HG03432 (cell line): ENCODE measurements at regions not wholly inside any gene's neighbourhood (a gene's known extent, or its start where the extent isn't known, plus 50 kb on each side); places are given as distances from the start of the nearest gene placed in this dataset.

Experiments used
- ATAC-seq: cut with Tn5 transposase; IDR thresholded peaks from one replicate; pipeline ENCODE4 v1.9.1; 2021; ENCODE audit warnings: mild to moderate bottlenecking, moderate library complexity; ENCODE audit not compliant: unreplicated experiment

DNA sequence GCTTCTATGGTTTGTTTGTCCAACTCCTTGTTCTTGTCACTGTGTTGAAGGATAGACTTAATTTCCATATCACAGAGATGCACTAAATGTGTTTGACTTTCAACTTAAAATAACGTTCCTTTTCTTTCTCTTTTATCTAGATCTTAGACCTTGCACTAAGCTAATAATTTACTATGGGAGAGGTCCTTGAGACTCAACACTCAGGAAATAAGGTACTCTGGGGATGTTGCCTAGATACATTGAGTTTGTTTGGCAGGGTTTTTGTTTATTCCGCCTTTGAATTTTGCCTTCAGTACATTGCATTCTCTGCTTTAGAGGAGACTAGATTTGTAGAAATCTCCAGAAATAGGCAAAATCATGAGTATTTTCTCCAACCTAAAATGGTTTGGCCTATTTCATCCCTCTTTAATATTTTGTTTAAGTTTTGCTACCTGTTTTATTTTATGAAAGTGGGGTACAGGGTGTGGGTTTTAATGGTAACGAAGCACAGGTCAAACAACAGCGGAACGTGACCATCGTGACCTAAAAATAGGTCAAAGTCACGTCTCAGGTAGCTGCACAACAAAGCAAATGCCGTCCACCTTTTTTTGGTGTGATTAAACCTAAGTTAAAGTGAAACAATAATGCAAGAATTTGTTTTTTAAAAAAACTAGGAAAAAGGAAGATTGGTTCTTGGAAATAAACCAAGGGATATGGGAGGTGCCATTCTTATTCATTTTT lies 115.3 kb upstream of the CPSF6 start:
- no peak for ATAC-seq

DNA sequence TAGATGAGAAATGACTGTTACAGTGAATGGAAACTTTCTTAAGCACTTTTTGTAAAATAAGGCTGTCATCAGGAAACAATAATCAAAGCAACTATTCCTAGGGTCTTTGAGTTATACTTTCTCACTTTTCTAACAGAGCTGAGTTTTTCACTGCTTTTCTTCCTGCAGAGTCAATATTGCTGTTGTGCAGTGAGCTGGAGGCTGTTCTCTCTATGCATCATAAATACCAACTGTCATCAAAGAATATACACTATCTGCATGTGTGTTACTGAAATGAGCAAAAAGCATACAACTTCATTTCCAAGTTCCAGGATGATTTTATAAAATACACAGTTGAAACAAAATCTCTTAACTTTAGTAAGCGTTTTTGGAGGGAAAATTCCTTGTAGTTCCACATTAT lies 110.4 kb upstream of the CPSF6 start:
- ATAC-seq = no peak

DNA sequence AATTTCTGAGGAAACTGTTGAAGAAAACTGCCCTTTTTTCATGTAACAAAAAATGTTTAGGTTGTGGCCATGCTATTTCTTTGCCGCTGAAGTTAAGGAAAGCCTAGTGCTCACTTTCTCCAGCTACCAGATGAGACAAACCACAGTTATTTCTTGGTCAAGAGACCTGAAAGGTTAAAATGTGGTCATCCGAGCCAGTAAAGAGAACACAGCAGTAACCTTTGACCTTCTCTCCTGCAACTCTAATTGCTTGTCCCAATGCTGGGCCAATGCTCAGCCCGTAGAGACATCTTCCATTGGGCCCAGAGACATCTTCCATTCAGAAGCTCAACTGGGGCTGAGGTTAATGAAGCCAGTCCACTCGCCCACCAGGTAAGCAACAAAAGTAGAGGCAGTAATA lies 109.8 kb upstream of the CPSF6 start:
- no peak for ATAC-seq

GRCh38 chr12:69130064-69130463 lies 109.3 kb upstream of the CPSF6 start:
- no peak for ATAC-seq

GRCh38 chr12:69131077-69131476 lies 108.3 kb upstream of the CPSF6 start:
- ATAC-seq = no peak

GRCh38 chr12:69136931-69137613 lies 102.3 kb upstream of the CPSF6 start:
- no peak for ATAC-seq

DNA sequence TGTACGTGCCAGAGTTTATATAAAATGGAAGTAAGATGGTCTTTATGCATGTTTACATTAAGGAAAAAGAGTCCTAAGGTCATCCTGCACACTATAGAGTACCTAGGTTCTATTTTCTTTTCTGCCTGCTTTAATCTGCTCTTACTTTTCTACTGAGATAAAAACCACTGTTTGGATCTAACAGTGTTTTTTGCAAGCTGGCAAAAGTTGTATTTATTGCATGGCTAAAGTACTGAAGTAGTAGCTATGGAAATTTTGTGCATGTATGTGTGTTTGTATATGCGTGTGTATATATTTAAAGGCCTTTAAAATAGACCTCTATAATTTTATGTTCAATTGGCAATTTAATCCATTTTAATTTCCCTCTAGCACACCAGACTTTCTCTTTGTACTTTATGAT lies 98.3 kb upstream of the CPSF6 start:
- ATAC-seq = no peak

- no peak for ATAC-seq
Measured at GRCh38 chr12:69149270-69149669, 90.1 kb upstream of the CPSF6 start.

GRCh38 chr12:69150083-69150795 lies 89.1 kb upstream of the CPSF6 start:
- ATAC-seq = no peak

DNA sequence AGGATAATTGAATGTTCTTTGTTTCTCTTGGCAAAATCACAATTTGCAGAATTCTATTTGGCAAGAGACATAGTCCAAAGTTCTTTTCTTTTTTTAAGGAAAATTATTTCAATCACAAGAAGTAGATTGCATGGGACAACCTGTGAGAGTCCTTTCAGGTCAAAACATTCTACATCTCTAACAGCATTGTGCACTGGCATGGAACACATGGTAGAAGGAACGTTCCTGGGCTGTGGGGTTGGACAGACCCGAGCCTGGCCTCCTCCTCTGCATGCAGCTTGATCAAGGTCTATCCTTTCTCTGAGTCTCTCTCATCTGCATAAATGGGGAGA lies 88.6 kb upstream of the CPSF6 start:
- ATAC-seq = no peak

DNA sequence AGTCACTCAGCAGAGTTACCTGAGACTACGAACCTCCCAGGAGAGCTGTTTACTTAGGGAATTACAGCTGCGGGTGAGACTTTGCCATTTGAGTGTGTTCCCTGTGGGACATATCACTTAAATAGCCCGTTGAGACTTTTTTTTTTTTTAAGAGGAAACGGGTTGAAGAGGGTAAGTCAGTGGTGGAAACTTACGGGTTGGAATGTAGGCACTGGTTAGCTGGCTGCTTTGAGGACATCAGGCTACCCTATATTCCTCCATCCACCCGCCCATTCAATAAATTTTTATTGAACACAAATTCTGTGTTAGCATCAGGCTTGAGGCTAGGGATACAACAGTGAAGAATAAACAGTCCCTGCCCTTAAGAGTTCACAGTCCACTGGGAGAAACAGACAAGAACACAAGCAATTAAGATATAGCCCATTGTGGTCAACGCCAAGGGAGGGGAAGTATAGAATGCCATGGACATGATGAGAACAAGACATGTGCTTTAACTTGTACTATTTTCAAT lies 88.1 kb upstream of the CPSF6 start:
- ATAC-seq = no peak

GRCh38 chr12:69154585-69155363 lies 84.6 kb upstream of the CPSF6 start:
- peak; percentile 54 for ATAC-seq

DNA sequence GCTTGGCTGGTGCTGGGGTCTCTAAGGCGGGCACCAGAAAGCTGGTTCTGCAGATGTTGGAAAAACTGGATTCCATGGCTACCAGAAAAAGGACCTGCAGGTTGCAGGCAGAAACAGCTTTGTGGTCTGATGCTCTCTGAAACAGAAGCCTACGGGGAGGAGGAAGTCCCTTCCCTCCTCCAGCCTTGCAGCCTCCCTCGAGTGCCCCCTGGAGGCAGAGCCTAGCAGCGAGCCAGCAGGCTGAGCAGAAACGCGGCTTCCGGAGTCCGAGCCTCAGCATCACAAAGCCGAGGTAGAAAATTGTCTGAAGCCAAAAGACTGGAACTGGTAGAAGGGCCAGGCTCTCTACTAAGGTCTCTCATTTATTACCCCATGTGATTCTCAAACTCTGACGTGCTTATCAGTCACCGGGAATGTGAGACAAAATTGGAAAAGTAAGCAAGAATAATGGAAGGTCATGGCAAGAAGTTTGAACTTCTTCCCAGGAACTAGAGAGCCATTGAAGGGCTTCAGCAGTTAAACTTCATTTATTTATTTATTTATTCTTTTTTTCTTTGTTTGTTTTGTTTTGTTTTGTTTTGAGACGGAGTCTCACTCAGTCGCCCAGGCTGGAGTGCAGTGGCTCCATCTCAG lies 82.2 kb upstream of the CPSF6 start:
- ATAC-seq = peak; percentile 92

DNA sequence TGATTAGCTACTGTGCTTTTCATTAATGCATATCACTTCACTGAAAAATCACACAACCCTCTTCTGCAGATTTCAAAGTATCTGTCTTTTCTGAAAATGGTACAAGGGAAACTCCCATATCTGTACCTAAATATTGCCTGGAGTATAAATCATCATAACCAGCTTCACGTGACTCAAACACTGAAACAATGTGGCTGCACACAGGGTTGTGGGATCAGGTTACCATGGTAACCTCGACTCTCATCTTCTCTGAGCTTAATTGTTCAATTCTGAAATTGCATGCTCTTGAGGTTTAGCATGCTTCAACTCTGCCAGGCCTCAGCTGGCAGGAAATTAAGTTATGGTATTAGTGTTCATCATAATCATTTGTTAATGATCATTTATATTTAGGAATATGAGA lies 77.5 kb upstream of the CPSF6 start:
- ATAC-seq = peak; percentile 82

GRCh38 chr12:69163681-69164362 lies 75.5 kb upstream of the CPSF6 start:
- no peak for ATAC-seq

- ATAC-seq = no peak
Measured at GRCh38 chr12:69167648-69168165, 71.7 kb upstream of the CPSF6 start.

DNA sequence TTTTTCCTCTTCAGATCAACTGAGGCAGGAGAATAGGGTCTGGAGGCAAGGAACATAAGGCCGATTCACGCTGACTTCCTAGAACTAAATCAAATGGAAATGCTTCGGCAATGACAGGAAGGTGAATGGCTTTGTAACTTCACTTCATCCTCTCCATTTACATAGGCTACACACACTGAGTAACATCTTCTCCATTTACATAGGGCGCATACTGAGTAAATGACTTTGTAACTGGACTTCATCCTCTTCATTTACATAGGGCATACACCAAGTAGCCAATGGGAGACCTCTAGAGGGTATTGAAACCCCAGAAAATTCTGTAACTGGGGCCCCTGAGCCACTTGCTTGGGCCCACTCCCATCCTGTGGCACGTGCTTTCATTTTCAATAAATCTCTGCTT lies 71.0 kb upstream of the CPSF6 start:
- ATAC-seq = no peak

- no peak for ATAC-seq
Measured at GRCh38 chr12:69168828-69169227, 70.5 kb upstream of the CPSF6 start.

GRCh38 chr12:69170293-69170692 lies 69.1 kb upstream of the CPSF6 start:
- no peak for ATAC-seq

DNA sequence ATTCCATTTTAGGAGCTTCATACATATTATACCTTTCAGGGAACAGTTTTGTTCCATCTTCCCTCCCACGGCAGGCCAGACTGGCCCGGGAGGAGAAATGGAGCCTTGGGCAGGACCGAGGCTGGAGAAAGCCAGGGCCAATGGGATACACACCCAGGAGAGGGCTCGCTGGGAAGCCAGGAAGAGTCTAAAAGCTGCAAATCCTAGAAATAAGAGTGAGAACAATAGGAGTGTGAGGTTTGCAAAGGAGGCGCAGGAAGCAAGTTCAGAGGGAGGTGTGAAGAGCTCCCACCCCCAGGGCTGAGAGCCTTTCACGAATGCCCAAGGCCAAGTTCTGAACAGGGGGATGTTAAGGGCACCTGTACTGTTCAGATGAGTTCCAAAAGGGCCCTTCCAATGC lies 67.5 kb upstream of the CPSF6 start:
- no peak for ATAC-seq
